ENCODE measurements at regions not wholly inside any gene's neighbourhood (a gene's known extent, or its start where the extent isn't known, plus 50 kb on each side); places are given as distances from the start of the nearest gene placed in this dataset.
"Not testable (repeated sequence)": the region's sequence is repeated elsewhere in the genome, so short reads cannot be mapped to it uniquely, and the experiment has no call there.

DNA sequence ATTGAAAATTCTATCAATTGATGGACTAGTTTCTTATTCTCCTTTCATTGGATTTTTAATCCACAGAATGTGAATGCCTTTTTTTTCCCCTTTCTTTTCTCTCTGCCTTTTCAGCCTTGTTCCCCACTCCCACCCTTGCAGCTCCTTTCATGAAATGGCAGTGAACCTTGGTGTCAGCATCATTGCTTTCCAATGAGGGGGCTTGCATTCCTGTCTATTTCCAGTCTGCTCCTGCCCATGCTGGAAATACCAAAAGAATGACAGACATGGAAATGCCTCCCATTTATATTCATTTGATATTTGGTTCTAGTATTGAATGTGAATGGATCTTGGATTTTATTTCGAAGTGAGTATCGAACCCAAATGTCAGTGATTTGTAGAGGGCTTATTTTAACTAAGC is 162.7 kb upstream of the SGCD start:
- DNase-seq, result no peak

DNA sequence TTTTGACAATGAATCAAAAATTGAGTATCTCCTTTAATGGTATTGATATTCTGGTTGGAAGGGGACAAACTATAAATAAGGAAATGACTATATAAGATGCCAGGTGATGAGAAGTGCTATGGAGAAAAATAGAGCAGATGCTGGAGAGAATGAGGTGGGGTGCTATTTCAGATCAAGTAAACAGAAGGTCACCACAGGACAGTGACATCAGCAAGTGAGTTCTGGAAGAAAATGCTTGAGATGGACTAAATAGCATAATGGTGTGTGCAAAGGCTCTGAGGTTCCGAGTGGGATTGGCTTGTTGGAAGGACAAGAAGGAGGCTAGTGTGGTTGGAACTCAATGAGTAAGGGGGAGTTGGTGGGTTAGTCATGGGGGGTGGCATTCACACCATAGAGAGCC is 157.5 kb upstream of the SGCD start:
- DNase-seq, result no peak

DNA sequence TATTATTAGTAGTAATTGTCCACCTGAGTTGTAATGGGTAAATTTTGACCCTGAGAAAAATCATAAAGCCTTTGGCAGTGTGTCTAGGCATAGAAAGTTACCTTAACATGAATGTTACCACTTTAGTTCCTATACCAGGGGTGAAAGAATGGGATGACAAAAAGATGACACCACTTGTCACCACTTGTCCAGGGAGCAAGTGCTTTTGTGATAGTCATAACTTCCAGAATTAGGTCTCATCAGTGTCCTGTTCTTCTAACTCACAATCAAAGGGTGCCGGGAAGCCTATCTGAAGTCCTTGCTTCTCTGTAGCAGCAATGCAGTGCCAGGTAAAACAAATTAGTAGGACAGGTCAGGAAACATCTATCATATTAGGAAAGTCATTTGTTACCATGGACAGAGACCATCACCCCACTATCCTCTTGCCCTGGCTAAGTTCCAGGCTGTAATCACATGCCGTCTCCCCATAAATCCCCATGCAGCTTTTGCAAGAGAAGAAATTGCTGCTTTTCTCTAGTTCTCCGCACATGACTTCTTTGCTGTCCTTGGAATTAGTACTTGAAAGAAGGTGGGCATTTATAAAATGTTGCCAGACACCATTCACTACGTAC is 156.5 kb upstream of the SGCD start:
- DNase-seq, result no peak

DNA sequence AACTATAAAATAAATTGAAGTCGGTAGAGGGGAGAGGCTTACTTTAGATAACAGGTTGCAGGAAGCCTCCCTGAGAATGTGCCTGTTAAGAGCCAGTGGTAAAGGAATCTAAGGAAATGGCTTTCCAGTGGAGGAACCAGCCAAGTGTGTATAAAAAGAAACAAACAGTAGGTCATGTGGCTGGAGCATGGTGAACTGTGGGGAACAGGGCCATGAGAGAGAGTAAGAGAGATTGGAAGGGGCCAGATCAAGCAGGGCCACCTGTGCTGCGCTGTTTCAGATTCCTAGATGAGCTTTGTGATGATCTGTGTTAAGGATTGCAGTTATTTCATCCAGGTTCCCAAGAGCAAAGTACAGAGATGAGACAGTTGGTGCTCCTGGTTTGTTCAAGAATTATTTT is 152.7 kb upstream of the SGCD start:
- no peak for DNase-seq

DNA sequence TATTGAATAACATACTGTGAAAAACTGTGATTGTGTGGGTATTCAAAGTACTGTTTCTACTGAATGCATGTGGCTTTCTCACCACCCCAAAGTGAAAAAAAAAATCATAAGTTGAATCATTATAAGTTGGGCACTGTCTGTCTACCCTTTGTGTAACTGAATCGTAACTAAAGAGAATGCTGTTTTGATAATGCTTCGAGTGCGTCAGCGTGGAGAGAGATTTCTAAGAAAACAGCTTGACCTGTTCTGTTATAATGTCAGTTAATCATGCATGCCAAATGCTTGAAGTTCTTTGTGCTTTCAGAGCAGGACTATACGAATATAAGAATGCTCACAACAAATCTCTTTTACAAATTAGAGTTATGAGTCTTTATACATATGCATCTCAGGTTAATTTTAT is 148.8 kb upstream of the SGCD start:
- no peak for DNase-seq

DNA sequence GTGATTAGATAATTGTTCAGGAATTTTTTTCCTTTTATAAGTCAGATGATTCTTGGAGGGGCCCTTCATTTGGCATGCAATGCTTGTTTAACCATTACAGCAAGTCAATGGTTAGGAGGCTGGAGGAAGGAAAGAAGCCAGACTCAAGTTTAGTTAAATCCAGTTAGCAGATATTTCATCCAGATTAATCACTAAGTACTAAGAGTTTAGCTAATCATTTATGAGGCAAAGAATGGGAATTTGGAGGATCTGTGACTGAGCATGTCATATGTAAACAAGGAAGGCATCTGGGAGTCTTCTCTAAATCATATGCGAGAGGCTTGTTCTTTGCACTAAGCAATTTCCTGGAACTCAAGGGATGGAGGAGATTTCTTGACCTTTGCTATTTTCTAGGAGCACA is 145.3 kb upstream of the SGCD start:
- DNase-seq, result no peak

DNA sequence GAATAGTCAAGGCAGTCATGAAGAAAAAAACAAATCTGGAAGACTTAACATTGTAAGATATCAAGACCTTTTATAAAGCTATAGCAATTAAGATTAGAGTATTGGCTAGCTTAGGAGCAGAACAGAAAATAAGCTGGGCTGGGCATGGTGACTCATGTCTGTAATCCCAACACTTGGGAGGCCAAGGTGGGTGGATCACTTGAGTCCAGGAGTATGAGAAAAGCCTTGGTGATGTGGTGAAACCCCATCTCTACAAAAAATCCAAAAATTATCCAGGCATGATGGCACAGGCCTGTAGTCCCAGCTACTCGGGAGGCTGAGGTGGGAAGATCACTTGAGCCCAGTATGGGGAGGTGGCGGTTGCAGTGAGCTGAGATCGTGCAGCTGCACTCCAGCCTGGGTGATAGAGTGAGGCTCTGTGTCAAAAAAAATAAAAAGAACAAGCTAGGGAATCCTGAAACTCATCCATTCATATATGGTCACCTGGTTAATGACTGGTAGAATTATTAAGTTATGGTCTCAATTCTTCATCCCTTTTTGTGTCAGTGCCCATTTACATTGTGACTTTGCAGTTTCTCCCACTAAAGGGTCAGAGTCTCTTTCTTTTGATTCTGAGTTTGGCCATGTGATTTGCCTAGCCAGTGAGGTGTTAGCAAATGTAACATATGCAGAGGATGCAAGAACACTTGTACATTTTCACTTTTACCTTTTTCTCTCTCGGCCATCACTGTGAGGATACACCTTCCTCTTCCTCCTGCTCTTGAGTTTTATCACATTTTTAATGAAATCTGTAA is 144.6 kb upstream of the SGCD start:
- no peak for DNase-seq

DNA sequence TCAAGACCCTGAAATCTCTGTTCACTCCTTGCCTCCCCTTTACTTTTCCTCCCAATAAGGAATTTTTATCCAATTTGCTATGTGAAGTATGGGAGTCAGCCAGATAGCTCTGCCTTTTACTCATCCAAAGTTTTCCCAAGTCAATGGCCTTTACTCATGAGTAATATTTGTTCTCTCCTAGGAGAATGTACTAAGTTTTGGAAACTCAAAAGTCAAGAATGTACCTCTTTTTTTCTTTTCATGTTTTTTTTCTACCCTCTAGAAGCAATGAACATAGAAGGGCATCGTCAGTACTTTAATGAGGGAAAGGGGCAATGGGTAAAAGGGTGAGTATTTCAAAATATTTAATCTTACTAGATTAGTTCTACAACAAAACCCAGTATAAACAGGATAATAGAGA is 140.2 kb upstream of the SGCD start:
- no peak for DNase-seq

DNA sequence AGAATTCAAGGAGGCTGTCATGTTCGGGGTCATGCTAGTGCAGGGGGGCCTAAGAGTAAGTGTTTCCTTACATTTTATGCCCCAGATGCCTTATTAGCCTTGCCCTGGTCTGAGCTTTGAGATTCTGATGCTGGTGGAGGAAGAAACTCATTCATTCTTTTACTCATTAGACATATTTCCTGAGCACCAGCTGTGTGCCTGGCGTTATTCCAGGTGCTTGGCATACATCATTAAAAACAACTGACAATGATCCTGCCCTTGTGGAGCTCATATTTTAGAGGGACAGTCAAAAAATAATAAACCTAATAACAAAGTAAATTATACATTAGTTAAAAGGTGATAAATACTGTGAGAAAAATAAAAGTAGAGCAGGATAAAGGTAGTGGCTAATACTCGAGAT is 138.9 kb upstream of the SGCD start:
- DNase-seq, result no peak

DNA sequence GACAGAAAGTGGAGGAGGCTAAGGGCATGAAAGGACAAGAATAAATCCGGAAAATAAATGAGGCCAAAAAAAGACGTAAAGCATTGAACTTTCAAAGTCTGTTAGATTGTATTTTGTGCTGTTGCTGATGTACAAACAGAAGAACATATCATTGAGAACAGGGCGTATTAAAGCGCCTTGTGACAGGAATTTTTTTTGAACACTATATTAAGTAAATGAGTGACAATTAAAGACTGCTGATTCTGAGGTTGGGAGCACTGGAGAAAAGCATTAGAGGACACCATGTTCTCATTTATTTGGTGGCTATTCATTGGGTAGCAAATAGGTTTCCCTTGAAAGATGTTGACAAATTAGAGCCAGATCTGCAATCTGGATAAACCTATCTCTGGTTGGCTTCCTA is 137.3 kb upstream of the SGCD start:
- no peak for DNase-seq

DNA sequence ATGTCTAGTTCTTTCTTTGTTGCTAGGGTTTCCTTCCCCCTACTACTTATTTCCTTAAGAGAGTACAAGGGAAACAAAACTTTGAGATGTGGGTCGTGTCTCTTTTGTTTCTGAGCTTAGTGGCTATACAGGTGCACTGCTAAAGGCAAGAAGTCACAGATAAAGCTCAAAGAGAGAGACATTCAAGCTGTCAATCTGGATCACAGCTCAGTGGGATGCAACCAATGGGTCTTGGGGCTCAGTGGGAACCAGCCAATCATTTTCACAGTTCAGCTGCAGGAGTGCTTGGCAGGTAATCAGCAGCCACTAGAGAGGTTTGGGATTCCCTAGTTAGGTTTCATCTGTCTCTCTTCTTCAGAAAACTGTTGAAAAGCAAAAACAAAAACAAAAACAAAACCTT is 135.4 kb upstream of the SGCD start:
- DNase-seq, result no peak

DNA sequence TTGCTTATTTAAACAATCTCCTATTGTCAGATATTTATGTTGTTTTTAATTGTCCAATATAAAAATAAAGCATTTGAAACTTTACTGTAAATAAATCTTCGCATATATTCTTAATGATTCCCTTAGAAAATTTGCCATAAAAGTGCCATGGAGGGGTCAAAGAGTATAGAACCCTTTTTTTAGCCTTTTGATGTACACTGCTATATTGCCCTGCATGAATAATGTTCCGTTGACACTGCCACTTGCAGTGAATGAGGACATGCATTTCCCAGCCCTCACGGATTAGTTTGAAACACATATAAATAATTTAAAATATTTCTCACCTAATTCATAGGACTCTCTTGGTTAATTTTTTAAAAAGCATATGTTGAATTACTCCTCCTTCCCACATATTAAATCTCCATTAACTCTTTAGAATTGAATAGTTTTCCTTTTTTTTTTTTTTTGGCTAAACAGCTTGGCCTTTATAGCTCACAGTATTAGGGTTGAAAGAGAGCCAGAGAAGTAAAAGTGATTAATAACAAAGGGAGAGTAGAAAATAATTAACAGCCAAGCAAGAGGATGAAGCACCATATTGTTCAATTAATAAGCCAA is 129.8 kb upstream of the SGCD start:
- DNase-seq, result no peak

DNA sequence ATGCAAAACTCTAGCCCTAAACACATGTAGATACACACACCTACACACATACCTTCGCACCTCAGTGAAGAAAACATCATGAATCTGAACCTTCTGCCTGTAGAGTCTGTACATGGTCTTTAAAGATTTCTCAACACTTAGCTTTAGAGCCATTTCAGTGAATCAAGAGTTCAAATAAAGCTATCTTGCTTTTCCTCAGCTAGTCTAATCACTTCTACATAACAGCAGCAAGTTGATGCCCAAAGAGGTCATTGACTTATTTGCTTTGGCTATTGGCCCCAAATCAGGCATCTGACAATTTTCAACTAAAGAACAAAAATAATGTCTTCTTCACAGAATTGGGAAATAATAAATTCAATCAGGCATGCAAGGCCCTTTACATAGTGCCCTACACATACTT is 127.9 kb upstream of the SGCD start:
- no peak for DNase-seq

DNA sequence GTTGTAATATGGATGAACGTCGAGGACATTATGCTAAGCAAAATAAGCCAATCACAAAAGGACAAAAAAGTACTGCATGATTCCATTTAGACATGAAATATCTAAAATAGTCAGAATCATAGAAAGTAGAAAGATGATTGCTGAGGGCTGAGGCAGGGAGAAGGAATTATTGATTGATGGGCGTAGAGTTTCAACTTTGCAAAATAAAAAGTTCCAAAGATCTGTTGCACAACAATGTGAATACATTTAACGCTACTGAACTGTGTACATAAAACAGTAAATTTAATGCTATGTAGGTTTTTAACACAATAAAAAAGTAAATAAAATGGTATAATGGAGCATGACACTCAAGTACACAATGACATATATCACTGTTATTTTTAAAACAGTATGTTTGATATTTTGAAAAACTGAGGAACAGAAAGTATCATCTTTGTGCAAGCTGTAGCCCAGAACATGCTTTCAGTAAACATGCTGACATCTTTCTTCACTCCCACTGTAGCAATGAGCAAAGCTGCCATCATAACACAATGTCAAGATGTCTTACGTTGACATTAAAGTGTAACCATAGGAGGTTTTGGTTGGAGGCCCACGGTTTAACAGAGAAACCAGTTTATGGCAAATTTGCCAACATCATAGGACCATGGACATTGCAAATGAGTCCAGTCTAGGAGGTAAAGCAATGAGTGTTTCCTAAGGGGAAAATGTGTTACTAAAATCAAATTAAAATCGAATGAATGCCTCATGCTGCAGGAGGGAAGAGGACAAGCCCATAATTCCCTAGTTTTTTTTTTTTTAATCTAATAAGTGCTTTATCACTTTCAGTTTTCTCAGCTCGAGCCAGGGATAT is 125.8 kb upstream of the SGCD start:
- DNase-seq, result no peak

DNA sequence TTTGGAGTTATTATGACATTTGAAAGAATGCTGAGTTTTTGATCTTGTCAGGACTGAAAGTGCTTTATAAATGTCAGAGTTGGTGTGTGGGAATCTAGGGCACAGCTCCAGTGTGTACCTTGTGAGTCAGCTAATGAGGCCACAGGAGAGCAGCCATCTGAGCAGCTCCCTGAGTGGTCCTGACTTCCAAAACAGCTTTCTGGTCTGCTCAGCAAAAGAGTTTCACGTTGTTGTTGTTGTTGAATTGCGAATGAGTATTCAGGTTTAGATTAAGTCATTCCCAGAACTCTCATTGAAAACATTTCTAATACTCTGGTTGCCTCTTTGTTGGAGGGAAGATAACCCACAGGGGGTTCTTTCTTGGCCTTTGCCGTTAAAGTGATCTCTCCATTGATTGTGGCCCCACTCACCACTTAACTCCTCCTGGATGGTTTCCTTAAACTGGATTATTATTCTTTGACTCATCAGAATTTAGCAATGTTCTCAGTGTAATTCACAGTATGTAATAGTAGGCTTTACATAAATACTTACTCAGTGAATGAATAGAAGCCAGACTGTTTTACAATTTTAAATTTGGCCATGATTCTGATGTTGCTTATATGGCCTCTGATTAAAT is 125.1 kb upstream of the SGCD start:
- DNase-seq, result no peak

DNA sequence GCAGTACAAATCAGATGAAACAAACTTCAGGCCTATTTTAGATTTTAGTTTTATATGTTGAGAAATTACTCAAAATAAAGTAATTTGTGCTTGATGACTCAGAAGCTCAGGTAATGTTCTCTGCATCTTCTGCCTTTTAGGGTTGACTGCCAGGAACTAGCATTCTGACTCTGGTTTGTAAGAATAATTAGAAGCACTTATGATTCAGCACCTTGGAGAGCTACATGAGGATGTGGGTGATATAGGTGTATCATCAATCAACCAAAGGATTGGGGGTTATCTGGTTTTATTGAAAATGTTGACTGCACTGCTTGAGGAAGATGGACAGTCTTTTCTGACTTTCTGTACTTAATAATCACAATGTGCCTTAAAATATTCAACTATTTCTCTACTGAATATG is 118.7 kb upstream of the SGCD start:
- no peak for DNase-seq

DNA sequence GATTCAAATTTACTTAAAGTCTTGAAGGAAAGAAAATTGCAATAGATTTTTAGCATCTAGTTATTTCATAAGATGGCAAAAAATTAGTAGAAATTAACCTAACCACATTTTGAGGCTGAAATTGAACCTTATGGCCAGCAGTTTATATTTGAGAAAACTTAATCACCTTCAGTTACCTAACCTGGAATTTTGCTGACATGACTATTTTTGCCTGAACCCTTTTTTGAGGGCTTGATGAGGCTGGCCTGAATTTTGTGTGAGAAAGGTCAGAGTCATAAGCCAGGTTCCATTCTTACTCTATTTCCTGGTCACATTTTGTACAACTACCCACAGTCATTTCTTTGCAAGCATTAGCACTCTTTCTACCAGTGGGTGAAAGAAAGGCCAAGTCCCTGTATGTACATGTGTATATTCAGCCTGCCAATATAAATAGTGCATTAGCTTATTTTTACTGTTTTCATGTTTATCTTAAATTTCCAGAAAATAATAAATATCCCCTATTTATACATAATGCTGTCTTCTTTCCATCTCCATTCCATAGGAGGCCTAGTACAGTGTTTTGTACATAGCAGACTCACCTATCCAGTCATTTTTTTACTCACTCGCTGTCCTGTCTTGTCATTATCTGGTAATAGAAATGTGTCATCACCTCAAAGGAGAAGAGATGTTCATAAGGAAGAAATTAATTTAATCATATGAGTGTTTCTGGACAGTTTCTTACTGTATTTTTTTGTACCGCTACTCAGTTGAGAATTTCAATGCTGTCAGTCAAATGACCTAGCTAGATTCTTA is 108.4 kb upstream of the SGCD start:
- DNase-seq, result no peak

DNA sequence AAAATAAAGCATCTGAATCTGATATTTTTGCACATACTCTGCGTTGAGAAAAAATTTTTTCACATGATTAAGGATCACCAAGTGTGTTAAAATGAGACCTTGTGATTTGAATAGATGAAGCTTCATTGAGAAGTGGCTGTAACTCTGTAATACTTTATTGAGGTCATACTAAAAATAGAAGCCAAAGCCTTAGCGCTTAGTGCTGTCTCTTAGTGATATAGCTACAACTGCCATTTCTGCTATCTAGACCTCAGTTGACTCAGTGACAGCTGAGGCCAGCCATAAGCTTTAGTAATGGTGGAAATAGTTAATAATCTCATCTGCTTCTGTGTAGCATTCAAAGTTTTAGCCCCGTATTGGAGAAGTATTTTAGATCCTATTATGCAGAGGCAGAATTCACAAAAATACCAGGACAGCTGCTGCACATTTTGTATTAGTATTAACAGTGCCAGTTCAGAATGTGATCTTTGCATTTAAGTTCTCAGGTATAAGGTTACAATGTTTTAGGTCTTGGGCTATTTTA is 107.4 kb upstream of the SGCD start:
- no peak for DNase-seq

DNA sequence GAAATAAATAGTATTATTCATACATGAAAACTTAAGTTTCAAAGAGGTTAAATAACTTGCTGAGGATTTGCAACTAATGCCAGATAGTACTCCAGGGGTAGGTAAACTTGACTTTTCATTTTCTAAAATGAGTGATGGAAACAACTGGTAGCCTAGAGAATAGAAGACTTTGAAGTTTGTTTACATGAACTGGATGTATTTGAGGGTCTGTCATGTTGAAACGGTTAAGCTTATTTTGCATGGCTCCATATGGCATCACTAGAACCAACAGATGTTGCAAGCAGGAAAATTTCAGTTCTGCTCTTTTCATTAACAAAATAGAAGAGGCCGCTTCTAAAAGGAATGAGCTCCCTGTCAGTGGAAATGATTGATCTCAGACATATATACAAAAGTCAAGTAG is 105.1 kb upstream of the SGCD start:
- DNase-seq, result no peak

DNA sequence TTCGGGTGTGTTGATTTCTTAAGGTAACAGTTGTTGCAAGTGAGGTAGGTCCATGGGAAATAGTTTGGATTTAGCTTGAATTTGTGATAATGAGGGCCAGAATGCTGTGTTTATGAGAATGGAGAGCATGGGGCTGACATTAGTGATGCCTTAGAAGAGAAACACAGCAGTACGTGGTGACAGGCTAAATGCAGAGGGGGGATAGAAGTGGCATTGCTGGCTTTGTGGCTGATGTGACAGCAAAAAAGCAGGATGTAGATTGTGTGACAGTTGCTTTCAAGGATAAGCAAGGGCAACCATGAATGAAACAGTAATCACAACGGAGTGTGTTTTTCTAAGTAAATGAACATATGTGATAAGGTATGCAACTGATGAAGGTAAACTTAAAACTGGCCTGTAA is 103.4 kb upstream of the SGCD start:
- DNase-seq, result no peak

DNA sequence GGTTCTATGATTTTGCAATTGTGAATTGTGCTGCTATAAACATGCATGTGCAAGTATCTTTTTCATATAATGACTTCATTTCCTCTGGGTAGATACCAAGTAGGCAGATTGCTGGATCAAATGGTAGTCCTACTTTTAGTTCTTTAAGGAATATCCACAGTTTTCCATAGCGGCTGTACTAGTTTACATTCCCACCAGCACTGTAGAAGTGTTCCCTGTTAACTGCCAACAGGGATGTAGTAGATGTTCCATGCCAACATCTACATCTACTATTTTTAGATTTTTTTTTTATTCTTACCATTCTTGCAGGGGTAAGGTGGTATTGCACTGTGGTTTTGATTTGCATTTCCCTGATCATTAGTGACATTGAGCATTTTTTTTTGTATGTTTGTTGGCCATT is 100.5 kb upstream of the SGCD start:
- DNase-seq, result not testable (repeated sequence)

DNA sequence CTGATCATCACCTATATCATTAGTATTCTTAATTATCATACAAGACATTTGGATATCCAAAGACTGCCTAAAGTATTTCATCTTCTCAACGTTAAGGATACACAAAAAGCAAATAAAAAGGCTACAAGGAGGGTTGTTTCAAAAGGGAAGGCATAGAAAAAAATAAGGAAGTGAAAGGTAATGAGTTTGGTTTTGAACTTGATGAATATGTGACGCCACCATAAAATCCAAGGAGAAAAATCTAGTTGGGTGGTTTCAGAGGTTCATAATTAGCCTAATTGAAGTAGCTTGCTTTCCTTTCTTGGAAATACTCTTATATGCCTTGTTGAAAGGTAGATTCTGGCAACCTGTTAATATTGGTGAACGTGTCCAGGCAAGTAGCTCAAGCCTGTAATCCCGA is 96.1 kb upstream of the SGCD start:
- DNase-seq, result no peak
